NCI-H526 treated with DMSO at 0.1 percent for 48 hours (cell line): ENCODE measurements at regions not wholly inside any gene's neighbourhood (a gene's known extent, or its start where the extent isn't known, plus 50 kb on each side); places are given as distances from the start of the nearest gene placed in this dataset.

Experiments used
- DNase-seq: peaks from one replicate; lab custom pipeline; 2025; lab: John Stamatoyannopoulos, UW

DNA sequence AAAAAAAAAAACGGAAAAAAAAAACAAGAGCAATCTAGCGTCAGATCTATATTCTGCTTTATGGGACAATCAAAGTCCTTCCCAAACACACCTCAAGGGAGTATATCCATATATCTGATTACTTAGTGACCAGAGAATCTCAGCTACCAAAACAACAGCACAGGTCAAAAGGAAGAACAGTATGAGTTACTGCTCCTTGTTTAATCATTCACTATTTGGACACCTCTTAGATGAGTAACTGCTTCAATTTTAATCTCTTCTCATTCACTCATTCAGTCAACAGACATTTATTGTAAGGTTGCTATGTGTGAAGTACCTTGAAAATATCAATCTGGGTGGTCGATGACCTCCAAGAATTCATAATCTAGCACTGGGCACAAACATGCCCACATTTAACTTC lies 193.2 kb downstream of the IRS2 start:
- DNase-seq = no peak

DNA sequence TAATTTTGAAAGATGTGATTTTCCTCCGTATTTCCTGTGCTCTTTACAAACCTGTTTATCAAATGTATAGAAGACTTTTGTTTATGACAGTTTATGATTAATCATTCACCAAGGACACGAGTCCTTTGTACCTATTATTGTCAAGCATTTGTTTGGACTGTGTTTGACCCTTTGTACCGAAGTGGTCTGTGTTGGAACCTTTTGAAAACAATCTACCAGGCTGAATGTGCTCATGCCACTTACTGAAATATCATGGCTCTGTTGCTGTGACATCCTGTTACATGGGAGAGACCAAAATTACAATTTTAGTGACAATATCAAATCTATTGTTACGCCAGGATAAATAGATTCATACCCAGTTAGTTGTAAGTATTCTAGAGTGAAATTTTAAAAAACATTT lies 193.6 kb downstream of the IRS2 start:
- DNase-seq = no peak

DNA sequence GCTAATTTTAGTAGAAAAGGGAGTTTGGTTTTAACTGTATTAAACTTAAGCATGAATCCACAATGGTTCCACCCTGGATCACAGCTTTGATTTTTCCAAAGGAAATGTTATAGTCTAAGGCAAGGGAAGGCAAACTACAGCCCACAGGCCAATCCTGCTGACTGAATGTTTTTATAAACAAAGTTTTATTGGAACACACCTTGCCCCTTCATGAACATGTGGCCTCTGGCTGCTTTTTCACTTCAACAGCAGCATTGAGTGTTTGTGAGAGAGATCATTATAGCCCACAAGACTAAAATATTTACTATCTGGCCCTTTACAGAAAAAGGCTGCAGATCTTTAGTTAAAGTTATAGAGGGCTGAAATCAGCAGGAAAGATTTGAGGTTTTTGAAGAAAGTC lies 198.7 kb downstream of the IRS2 start:
- no peak for DNase-seq

DNA sequence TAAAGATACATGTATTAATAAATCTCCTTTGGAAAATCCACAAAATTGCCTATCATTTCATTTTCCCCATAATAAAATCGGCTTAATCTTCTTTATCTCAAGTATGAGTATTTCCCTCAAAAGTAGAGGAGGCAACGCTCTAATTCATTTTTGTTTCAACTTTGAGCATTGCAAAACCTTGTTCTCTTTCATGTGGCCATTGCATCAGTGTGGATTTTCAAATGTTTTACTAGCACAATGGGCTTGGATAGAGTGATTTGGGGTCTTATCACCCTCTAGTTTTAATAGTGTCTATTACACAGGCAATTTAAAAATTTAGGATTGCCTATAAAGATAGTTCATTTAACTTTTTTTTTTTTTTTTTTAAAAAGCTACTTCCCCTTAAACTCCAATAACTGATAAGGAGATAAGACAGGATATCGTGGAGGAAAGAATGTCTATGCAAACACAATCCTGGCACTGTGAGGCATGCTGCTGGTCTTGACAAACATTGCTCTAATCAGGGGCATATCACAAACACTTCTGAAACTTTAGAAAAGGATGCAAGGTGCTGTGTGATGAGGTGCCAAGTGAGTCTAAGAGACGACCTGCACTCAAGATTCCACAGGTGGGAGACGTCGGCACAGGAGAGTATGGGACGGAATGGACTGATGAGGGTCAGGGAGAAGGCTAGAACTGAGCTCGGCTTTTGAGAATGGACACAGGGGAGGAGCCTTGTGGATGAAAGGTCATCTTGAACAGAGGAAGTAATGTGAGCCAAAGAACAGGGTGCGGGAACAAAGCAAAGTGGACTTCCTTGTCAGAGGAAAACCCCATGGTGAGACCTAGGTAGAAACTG lies 199.7 kb downstream of the IRS2 start:
- no peak for DNase-seq

DNA sequence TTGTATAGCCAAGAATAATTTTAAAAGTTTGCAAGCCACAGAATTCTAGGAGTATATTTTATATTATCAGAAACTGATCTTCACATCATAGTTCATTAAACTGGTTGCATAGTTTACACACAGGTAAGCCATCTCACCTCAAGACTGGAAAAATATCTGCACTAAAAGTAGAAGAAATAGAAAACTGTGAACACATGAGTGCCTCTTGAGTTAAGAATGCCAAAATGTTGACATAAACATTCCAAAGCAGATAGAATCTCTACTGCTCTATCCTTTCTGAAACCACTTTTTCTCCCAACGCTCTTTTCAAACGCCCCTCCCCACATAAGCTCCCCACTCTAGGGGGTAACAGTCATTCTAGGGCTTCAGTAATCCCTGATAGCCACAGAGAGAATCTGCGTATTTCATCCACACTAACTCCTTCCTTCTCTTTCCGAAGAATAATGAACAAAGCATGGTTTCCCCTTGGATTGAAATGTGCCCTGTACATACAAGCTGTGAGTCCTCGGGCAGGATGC lies 201.5 kb downstream of the IRS2 start:
- no peak for DNase-seq

DNA sequence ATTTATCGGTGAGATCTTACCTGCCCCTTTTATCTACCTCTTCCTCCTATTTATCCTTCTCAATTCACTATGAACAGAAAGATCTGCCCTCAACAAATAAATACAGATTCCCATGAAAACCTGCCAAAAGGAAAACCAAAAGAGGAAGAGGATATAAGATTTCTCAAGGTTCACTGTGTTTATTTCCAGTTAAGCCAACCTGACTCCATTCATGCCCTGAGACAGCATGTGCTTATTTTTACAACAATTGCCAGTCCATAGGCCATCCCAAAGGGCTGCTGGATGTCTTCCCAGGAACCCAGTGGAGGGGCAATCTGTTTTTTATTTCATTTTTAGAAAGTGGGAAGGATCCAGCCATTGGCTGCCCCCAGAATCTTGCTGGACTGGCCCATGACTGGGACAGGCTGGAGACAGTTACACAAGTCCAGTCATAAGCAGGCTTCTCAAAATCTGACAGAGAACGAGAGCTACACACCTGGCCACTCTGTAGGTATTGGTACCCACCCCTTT lies 209.1 kb downstream of the IRS2 start:
- DNase-seq = no peak

DNA sequence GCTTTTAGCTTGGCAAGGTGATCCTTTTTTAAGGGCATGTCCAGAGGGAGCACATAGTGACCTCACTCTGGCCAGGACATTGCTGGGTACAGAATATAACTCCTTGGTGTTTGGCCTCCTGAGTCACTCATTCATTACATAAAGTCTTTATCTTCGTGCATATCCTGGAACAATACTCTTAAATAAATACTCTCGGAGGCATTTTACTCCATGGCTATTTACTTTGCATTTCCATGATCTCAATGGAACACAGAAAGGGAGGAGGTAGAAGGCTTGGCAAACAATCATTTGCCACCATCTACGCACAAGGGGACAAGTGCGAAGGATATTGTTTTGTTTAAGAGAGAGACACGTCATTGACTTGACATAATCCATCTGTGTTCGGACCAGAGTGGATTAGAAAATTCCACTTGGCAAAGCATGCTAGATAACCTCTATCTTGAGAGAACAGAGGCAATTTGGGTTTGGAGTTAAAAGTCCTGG lies 210.0 kb downstream of the IRS2 start:
- peak; percentile 37 for DNase-seq

DNA sequence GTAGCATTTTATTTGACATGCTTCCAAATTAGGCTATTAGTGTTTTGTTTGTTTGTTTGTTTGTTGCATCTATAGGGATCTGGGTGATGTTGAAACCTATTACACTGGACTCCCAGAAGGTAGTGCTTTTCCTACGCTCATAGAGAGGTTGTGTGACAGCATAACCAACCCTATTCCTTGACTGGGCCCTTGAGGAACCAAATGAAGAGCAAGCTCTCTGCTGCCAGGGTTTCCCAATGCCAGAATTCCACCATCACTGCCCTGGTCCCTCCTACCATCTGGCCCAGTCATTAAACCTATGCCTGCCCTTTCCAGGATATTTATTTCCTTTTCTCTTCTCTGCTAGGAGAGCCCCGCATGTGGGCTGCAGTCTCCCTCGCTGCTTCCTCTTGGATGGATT lies 210.6 kb downstream of the IRS2 start:
- no peak for DNase-seq

DNA sequence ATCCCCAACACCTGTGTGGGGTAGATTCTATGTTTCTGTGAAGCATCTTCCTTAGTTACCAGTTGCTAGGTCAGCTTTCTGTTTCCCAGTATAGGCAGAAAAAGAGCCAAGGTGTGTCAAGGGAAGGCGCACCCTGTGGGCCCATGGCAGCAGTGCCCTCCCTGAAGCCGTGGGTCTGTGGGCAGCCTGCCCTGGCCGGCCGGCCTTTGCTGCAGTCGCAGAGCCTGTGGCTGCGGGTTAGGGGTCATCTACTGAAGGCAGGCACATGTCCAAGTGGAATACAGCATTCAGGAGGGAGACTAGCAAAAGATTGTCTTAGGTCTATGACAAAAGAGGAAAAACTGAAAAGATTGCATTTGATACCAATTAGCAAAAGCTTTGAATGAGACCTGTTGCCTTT lies 214.0 kb downstream of the IRS2 start:
- no peak for DNase-seq

DNA sequence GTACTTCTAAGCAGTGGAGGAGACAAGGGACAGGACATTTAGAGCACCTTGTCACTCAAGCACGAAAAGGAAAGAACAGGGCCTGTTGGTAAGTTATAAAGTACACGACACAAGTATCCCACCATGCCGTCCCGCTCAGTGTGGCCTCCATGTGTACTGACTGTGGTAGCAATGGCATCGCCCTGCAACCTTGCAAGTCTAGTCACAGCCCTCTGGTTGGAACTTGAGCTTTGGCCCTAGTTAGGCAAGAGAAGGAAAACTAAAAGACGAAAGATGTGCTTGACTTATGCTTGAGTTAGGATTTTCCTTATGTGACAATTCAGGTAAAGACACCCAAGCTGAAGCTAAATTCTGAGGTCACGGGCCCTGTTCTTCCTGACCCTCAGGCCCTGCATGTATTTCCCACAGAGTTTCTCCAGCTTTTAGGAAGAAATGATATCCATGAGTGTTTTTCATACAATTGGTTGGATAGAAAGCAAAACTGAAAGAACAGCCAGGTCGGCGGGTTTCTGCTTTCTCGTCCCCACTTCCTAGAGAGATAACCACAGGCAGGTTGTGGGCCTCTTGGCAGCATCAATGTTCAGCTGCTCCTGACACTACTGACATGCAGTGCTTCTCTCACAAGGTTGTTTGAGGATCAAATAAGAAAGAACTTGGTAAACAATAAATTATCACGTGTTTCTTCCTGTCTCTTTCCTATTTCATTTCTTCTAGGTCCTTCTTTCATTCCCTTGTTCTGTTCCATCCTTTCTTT lies 216.2 kb downstream of the IRS2 start:
- DNase-seq = no peak

DNA sequence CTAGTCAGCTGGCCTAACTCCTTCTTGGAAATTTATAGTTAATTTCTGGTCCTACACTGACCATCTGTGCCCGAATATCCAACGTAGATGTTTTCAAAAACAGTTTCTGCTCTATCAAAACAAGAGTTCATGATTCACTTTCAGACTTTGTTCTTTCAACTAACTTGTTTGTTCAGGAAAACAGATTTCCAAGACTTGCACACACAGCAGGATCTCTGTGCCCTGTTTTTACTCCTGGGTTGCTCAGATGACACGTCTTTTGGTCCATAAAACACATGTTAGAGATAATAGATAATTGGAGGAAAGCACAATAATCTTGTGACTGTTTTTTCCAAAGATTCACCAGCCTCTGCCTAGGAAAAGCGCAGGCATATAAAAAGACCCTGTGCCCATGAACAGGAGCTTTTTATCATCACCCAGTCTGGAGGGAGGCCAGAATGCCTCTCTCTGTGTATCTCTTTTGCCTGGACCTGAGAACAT lies 218.0 kb downstream of the IRS2 start:
- no peak for DNase-seq

DNA sequence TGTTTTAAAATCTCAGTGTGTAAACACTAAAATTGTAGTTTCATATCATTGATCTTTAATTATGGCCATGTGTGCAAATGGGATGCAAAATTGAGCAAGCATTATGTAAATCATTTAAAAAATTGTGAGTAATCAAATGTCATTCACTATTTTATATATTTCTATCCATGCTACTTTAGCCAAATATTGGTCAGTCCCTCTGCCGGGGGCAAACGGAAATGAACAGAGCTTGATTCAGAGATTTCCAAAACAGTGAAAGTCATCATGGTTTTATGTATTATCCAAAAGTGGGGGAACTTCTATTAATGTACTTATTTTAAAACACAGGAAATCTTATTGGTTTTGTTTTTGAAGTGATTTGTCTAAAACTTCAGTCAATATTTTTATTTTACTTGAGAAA lies 219.1 kb downstream of the IRS2 start:
- DNase-seq = no peak

DNA sequence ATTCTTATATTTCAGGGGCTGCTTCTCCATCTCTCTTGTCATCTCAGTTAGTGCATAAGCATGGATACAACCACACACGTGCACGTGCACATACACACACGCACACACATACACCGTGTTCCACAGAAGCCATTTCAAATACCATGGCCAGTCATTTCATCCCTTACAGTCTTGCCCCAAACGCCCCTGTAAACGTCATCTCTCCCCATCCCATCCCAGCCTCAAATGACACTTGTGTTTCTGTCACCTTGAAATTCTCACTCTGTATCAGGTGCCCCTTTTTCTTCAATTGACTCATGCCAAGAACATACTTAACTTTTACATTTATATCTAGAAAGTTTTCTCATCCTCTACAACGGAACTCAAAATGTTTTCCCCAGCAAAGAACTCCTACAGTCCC lies 220.5 kb downstream of the IRS2 start:
- DNase-seq = no peak

DNA sequence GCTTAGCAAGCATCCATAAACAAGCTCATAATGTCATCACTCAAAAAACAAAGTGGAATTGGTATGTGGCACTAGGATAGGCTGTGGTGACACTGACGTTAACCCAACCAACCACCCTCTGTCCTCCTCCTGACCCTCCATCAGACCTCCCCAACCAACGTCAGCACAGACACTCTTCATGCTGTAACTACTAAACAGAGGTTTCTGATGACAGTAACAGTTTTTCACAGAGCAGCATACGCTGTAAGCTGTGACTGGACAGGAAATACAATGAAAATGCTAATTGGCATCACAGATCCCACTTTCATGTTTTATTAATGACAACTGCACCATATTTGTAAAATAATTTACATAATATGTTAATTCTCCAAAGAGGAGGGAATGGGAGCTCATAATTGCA lies 238.0 kb downstream of the IRS2 start:
- DNase-seq = peak; percentile 48

DNA sequence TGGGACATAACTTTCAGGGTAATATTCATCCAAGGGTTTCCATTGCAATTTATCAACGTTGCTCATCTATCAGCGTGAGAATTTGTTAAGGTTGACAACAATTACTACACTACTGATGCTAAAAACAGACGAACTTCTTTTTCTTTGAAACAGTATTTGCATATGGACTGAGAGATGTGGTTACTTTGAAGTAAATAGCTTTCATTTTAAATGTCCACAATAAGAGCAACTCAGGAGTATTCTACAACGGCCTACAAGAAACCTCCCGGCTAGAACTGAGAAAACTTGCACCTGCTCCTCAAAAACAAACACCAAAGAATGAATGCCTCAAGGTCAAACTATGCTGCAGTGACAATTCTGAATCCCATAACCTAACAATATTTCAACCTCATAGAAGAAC lies 238.4 kb downstream of the IRS2 start:
- no peak for DNase-seq

DNA sequence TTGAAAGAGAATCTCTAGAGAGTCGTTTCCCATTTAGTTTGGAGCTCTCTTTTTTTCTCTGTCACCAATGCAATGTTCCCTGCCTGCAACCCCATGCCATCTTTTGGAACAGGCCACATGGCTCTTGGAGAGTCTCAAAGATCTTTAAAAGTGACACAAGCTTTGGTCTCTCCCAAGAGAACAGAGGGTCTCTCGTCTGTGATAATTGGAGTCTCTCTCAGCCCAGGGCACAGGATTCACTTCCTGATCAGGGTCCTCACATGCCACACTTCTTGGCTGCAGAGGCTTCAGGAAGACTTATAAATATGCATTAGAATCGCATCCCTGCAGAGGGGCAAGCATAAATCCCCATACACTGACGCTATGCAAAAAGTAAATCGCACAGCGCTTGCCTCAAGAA lies 240.5 kb downstream of the IRS2 start:
- peak; percentile 38 for DNase-seq

DNA sequence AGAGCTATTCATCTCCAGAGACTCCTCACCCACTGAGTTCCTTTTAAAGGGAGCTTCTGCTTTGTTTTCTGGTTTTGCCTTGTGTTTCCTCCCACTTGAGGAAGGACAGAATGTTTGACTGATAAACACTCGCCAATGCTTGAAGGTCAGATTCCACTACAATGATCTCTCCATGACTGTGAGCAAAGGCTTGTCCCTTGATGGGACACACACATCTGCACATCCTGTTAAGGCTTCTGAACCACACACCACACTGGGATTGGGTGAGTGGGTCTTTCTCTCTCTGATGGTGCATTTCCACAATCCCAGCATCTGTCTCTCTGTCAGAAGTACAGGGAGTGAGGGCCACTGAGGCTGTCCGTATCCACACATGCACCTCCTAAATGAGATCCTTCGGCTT lies 245.3 kb downstream of the IRS2 start:
- DNase-seq = no peak

DNA sequence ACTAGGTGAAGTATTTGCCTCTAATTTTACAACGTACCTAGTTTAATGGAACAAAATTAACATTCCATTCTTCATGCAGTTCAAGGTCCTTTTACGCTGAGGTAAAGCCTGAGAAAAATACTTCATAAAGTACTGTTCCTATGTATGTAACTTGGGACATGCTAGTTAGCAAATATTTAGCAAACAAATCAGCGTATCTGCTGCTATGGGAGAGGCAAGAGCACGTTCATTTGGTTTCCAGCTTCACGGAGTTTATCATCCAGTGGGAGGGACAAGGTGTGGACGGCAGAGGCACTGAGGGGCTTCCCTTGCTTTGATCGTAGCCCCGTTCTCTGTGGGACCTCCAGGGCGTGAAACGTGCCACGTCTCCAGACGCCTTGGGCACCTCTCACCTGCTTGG lies 248.8 kb downstream of the IRS2 start:
- DNase-seq = no peak

DNA sequence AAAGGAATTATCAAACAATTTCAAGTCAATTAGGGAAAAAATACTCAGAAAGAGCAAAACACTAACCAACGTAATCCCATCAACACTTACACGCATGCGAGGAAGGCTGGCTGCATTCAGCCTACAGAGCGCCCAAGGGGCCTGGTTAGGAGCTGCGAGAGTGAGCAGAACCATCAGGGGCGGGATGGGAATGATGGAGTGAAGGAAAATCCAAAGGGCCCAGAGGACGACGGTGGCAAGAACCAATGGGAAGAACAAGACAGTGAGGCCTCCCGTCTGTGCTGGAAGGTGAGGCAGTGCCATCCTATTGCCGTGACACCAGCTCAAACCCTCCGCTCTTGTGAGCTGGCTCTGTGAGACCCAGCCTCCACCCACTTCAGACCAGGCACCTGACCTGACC lies 253.0 kb downstream of the IRS2 start:
- no peak for DNase-seq

DNA sequence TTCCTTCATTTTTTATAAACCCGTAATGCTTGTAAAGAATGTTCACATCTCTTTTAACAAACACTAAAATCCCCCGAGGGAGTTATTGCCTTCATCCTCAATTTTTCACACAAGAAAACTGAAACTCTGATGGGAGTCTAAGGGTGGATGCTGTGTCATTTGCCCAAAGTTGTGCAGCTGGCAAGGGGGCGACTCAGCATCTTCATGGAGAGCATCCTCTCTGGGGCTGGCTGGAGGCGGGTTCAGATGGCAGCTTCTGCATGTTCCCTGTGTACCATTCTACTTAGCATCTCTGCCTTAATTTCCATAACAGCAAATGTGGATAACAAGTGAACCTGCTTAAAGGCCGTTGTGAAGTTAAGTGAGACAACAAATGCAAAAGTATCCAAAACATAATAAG lies 256.4 kb downstream of the IRS2 start:
- no peak for DNase-seq

DNA sequence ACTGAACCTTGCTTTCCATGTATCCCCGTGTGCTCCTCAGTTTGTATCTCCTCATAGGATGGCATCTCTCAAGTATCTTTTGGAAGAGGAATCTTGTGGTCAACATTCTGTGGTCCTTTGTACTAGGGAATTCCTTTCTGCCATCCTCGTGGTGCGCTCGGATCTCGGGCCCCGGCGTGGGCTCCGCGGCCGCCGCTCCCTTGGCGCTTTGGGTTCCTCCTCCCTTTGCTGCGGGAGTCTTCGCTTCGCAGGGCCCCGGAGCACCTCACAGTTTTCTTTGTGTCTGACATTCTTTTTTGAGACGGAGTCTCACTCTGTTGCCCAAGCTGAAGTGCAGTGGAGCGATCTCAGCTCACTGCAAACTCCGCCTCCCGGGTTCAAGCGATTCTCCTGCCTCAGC lies 264.7 kb downstream of the IRS2 start:
- no peak for DNase-seq

DNA sequence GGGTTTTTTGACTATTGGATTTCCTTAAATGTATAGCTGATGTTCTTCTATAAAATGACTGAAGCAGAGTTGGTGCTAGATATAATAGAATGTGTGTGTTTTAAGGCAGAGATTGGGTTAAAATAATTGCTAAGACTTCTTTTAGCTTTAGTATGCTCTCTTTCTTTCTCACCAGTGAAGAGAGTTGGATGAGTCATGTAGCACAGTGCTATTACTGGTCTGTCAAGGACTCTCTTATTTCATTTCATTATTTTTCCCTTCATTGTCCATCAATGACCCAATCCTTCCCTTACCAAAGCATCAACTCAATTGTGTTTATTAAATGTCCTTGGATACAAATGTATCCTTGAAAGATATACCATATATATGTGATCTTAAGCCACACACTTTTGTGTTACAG lies 268.9 kb downstream of the IRS2 start:
- no peak for DNase-seq

DNA sequence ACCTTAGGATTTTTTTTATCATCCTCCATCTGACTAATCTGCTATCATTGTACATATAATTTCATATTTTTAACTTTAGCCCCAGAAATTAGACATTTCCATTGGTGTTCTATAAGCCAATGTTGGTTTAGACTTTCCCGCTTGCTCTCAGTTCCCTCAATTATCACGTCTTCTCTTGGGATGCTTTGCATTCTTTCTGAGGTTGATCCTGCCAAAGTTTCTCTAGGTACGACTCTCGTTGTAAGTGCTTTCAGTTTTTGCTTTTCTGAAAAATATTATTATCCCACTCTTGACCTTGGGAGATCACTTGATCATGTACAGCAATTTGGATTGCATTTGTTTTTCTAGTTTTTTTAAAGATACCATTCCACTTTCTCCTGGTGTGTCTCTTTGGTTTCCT lies 270.2 kb downstream of the IRS2 start:
- no peak for DNase-seq
